Spleen (tissue), 11 donors: ENCODE measurements at regions not wholly inside any gene's neighbourhood (a gene's known extent, or its start where the extent isn't known, plus 50 kb on each side); places are given as distances from the start of the nearest gene placed in this dataset.

Experiments used
- DNase-seq: peaks from one replicate; pipeline ENCODE4 v3.0.0-alpha.2; 2020
- H3K27ac ChIP-seq, 8 donors: fragments of 200-600 bp; sonication (generic) in 7 of 8; 1 replicate in 4 of 8; 2 replicates in 4 of 8; pipeline versions ENCODE4 v1.5.0 to v1.8.0; 2016 to 2021; ENCODE audit warnings: inconsistent platforms in 4 of 8, mild to moderate bottlenecking in 4 of 8, moderate library complexity in 1 of 8
- H3K27me3 ChIP-seq, 7 donors: fragments of 200-600 bp; sonication (generic) in 6 of 7; replicated peaks in 1 of 7; 1 replicate in 4 of 7; 2 replicates in 3 of 7; pipeline versions ENCODE4 v1.5.0 to v1.8.0; 2016 to 2021; ENCODE audit warnings: inconsistent platforms in 3 of 7, mild to moderate bottlenecking in 1 of 7
- H3K36me3 ChIP-seq, 6 donors: fragments of 200-600 bp; sonication (generic) in 5 of 6; 1 replicate in 4 of 6; 2 replicates in 2 of 6; pipeline versions ENCODE4 v1.5.0 to v1.8.0; 2016 to 2021; ENCODE audit warnings: inconsistent platforms in 2 of 6
- H3K4me1 ChIP-seq, 6 donors: fragments of 200-600 bp; sonication (generic) in 5 of 6; 1 replicate in 3 of 6; 2 replicates in 3 of 6; pipeline versions ENCODE4 v1.5.0 to v1.8.0; 2016 to 2021; ENCODE audit warnings: inconsistent platforms in 3 of 6
- H3K4me3 ChIP-seq, 8 donors: fragments of 200-600 bp; sonication (generic) in 7 of 8; 1 replicate in 4 of 8; 2 replicates in 4 of 8; pipeline versions ENCODE4 v1.5.0 to v1.8.0; 2016 to 2021; ENCODE audit warnings: inconsistent platforms in 4 of 8, mild to moderate bottlenecking in 4 of 8, moderate library complexity in 2 of 8
- H3K9me3 ChIP-seq, 8 donors: fragments of 200-600 bp; sonication (generic) in 7 of 8; 1 replicate in 4 of 8; 2 replicates in 4 of 8; pipeline versions ENCODE4 v1.5.0 to v1.8.0; 2016 to 2021; ENCODE audit warnings: inconsistent platforms in 4 of 8
- CTCF ChIP-seq, 11 experiments: fragments of 200-600 bp in 7 of 11; fragments of 450-650 bp in 4 of 11; sonication (generic) in 4 of 11; IDR thresholded peaks in 8 of 11; conservative IDR thresholded peaks in 3 of 11; 1 replicate in 7 of 11; 2 replicates in 4 of 11; pipeline versions ENCODE4 v1.4.0 to v1.8.0; 2016 to 2021; ENCODE audit warnings: antibody characterized with exemption in 11 of 11, inconsistent platforms in 4 of 11, mild to moderate bottlenecking in 1 of 11
- POLR2A ChIP-seq, 3 donors: fragments of 450-650 bp; IDR thresholded peaks; one replicate each; pipeline ENCODE4 v1.5.1; 2017; ENCODE audit warnings: antibody characterized with exemption in 3 of 3, mild to moderate bottlenecking in 1 of 3
- POLR2AphosphoS5 ChIP-seq, 3 donors: sonication (generic); formaldehyde crosslinking; IDR thresholded peaks; one replicate each; pipeline ENCODE4 v1.5.1; 2017; ENCODE audit warnings: antibody characterized with exemption in 3 of 3
- WGBS, 5 donors: extraction: QIAGEN DNeasy Blood & Tissue Kit in 3 of 5; methylation state at CpG; one replicate each; pipeline versions ENCODE4 v1.1.5 to v1.1.7; 2013 to 2018; 5-methylcytosine and 5-hydroxymethylcytosine counted together
- intact Hi-C: fragments of 100-400 bp; cut with DNase I; formaldehyde crosslinking; loops from one replicate; pipeline ENCODE4 v1.15.0; 2023; ENCODE audit warnings: low total_unique reads
- donor health status: healthy with polysubstance abuse.
- donor health status: DM: no; HTN: no; CAD: no; lungs with moderate emphysema.
- donor health status: DM: no; HTN: no; CAD: no.
- donor health status: Bipolar disorder and iron deficiency.
- donor health status: healthy.
- donor health status: DM: no; HTN: no; CAD: no.
- donor health status: DM: yes; HTN: yes; CAD: no.

- DNase-seq, result no peak
- Histone ChIP-seq H3K27me3 (no peaks in the 10 kb centered on the region), H3K4me1 (peaks cover 0 to 23% (median 13%) of the 10 kb centered on the region in 6 donors), H3K9me3 (no peaks in the 10 kb centered on the region), H3K36me3 (no peaks in the 10 kb centered on the region), H3K4me3 (no peak overlapping the region), H3K27ac (peak overlapping the region in 1 of 8 donors; percentile 24)
- 65 to 88% (median 83%) methylated on average over 4 of the region's 4 CpGs for WGBS, 5 donors
- TF ChIP-seq CTCF (IDR thresholded peaks at IDR 0.05 in 8 of 11, conservative IDR thresholded peaks at IDR 0.05 in 3 of 11) (no peak), POLR2AphosphoS5 (IDR thresholded peaks at IDR 0.05) (no peak), POLR2A (IDR thresholded peaks at IDR 0.05) (no peak)
- intact Hi-C loops, result no loop called here
Observed at GRCh38 chr6:156650896-156651390, 126.2 kb upstream of the ARID1B start.

- DNase-seq, result no peak
- 77 to 87% (median 80%) methylated on average over 6 of the region's 6 CpGs for WGBS, 5 donors
- intact Hi-C loops, result no loop called here
- peaks cover 0 to 23% (median 13%) of the 10 kb centered on the region in 6 donors for H3K4me1 ChIP-seq
- TF ChIP-seq POLR2A (IDR thresholded peaks at IDR 0.05) (no peak), CTCF (IDR thresholded peaks at IDR 0.05 in 8 of 11, conservative IDR thresholded peaks at IDR 0.05 in 3 of 11) (no peak), POLR2AphosphoS5 (IDR thresholded peaks at IDR 0.05) (no peak)
- peaks cover 0 to 6% (median 0%) of the 10 kb centered on the region in 7 donors for H3K27me3 ChIP-seq
- no peaks in the 10 kb centered on the region for H3K36me3 ChIP-seq
- no peak overlapping the region for H3K27ac ChIP-seq
- H3K9me3 ChIP-seq, result no peaks in the 10 kb centered on the region
- H3K4me3 ChIP-seq, result no peak overlapping the region
Observed at GRCh38 chr6:156648616-156649015, 128.6 kb upstream of the ARID1B start.

- Histone ChIP-seq H3K27ac (no peak overlapping the region), H3K4me1 (peaks cover 0 to 27% (median 13%) of the 10 kb centered on the region in 6 donors), H3K4me3 (no peak overlapping the region), H3K9me3 (no peaks in the 10 kb centered on the region), H3K36me3 (no peaks in the 10 kb centered on the region), H3K27me3 (peaks cover 0 to 6% (median 0%) of the 10 kb centered on the region in 7 donors)
- intact Hi-C loops, result no loop called here
- 10 to 26% (median 17%) methylated on average over 7 of the region's 7 CpGs for whole genome bisulfite sequencing, 5 donors
- TF ChIP-seq POLR2AphosphoS5 (IDR thresholded peaks at IDR 0.05) (no peak), CTCF (IDR thresholded peaks at IDR 0.05 in 8 of 11, conservative IDR thresholded peaks at IDR 0.05 in 3 of 11) (no peak), POLR2A (IDR thresholded peaks at IDR 0.05) (no peak)
- no peak for DNase-seq
Observed at GRCh38 chr6:156647991-156648390, 129.2 kb upstream of the ARID1B start.

GRCh38 chr6:156647140-156647784 is 129.9 kb upstream of the ARID1B start:
- 17 to 38% (median 29%) methylated on average over 9 of the region's 9 CpGs for WGBS, 5 donors
- no peak for DNase-seq
- Histone ChIP-seq H3K27ac (no peak overlapping the region), H3K27me3 (peaks cover 0 to 6% (median 0%) of the 10 kb centered on the region in 7 donors), H3K4me3 (no peak overlapping the region), H3K36me3 (no peaks in the 10 kb centered on the region), H3K4me1 (peaks cover 0 to 28% (median 13%) of the 10 kb centered on the region in 6 donors), H3K9me3 (no peaks in the 10 kb centered on the region)
- no peak for TF ChIP-seq POLR2AphosphoS5 (IDR thresholded peaks at IDR 0.05)
- TF ChIP-seq POLR2A (IDR thresholded peaks at IDR 0.05), result no peak
- TF ChIP-seq CTCF (IDR thresholded peaks at IDR 0.05 in 8 of 11, conservative IDR thresholded peaks at IDR 0.05 in 3 of 11), result no peak
- intact Hi-C loops, result no loop called here
